ENCODE measurements at regions not wholly inside any gene's neighbourhood (a gene's known extent, or its start where the extent isn't known, plus 50 kb on each side); places are given as distances from the start of the nearest gene placed in this dataset.

GRCh38 chr11:10622108-10622507 lies 53.6 kb upstream of the LYVE1 start (continued):
- TF ChIP-seq MAFK (IDR thresholded peaks at IDR 0.05; ENCODE audit: low read depth, low read length) (no peak), RXRA (IDR thresholded peaks at IDR 0.05; ENCODE audit: insufficient read depth, low read depth, low read length) (no peak), CBX8 (IDR thresholded peaks at IDR 0.05; ENCODE audit: borderline replicate concordance, low read depth, low read length) (no peak), SRF (IDR thresholded peaks at IDR 0.05; ENCODE audit: low read depth, low read length) (no peak), GTF2F1 (IDR thresholded peaks at IDR 0.05; ENCODE audit: borderline replicate concordance, low read depth, low read length) (no peak), JUND (IDR thresholded peaks at IDR 0.05; ENCODE audit: low read length) (no peak), ASH2L (IDR thresholded peaks at IDR 0.05; ENCODE audit: low read length) (no peak)

All from H1 (cell line).